D721Med (cell line): ENCODE measurements at regions not wholly inside any gene's neighbourhood (a gene's known extent, or its start where the extent isn't known, plus 50 kb on each side); places are given as distances from the start of the nearest gene placed in this dataset.
A peak's percentile ranks its signal among the peaks of the same experiment; 100 is the strongest.

ENCODE experiments used
- DNase-seq: peaks from one replicate; pipeline ENCODE4 v3.0.0; 2011; ENCODE audit warnings: low spot score; ENCODE audit not compliant: insufficient read length
- FAIRE-seq: peaks from 2 replicates; lab custom pipeline; 2011; peaks lifted over from hg19 to GRCh38; lab: Jason Lieb, UNC
- CTCF ChIP-seq: IDR thresholded peaks from 2 replicates; pipeline ENCODE4 v1.5.1; 2012; ENCODE audit warnings: mild to moderate bottlenecking, control low read depth; ENCODE audit not compliant: insufficient read depth; ENCODE audit errors: missing control alignments

GRCh38 chr12:46084666-46085631 is 94.6 kb upstream of the SCAF11 start:
- no peak for FAIRE-seq
- no peak for TF ChIP-seq CTCF
- no peak for DNase-seq

DNA sequence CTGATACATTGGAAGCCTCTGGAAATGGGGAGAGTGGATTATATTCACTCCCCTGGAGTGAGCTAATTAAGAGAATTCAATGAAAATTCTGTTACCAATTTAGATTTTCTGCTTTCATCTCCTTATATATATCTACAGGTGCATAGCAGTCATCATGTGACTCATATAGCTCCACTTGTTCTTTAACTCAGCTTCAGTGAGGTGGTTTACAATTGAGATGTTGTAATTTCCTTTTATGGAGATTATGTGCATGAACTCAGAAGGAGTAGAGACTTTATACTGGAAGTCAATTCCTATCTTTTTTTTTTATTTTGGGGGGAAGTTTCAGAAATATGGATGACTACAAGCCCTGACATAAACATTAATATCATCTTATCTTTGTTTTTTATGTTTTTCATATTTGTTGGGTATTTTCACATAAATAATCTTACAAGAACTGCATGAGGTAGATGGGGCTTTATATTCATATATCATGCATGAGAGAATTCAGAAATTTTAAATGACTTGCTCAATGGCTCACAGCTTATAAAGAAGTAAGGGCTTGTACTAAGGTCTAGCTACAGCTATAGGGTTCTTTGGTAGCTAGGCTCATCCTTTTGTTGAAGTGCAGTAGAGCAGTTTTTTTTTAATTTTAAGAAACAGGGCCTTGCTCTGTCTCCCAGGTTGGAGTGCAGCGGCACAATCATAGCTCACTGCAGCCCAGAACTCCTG is 92.3 kb upstream of the SCAF11 start:
- no peak for DNase-seq
- TF ChIP-seq CTCF: no peak

DNA sequence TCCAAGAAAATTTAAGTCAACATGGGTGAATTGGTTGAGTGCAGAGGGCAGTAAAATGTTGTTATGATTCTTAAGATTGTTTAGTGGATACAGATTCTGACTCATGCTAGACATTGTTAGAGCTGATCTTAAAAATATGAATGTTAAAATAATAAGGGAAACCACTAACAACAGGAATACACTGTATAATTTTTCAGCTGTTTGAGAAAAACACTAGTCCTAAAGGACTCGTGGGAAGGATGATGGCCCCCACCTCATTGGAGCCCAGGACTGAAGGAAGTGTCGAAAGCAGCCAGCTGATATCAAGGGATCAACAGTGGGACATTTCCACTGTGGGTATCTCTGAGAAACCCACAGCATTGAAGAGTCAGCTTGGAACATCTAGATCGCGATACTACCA is 82.9 kb upstream of the SCAF11 start:
- no peak for DNase-seq
- no peak for TF ChIP-seq CTCF
- FAIRE-seq: no peak

More for the DNA sequence above, 92.3 kb upstream of the SCAF11 start:
- no peak for FAIRE-seq

GRCh38 chr12:46071769-46072624 is 81.6 kb upstream of the SCAF11 start:
- peak; percentile 87 for TF ChIP-seq CTCF
- no peak for FAIRE-seq

DNA sequence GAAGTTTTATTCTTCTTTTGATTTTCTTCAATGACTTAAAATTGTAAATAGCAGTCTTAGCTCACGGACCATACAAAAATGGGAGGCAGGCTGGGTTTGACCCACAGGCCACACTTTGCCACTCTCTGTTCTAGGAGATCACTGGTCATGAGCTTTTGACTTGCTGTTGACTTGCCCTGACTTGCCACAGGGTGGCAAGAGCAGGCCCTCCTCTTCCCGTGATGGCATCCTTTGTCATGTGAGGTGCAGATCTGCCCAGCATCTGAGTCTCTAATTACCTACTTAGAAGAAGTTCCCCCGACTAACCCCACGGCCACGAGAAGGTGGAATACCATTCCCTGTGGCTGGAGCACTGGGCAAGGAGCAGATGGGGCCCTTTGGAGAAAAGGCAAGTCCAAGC is 81.0 kb upstream of the SCAF11 start:
- no peak for TF ChIP-seq CTCF
- DNase-seq (no peak), FAIRE-seq (no peak)

More at GRCh38 chr12:46071769-46072624, 81.6 kb upstream of the SCAF11 start:
- no peak for DNase-seq

GRCh38 chr12:46067094-46067493 is 76.7 kb upstream of the SCAF11 start:
- no peak for FAIRE-seq

More at GRCh38 chr12:46067094-46067493, 76.7 kb upstream of the SCAF11 start:
- no peak for DNase-seq
- no peak for TF ChIP-seq CTCF
